ENCODE measurements at regions not wholly inside any gene's neighbourhood (a gene's known extent, or its start where the extent isn't known, plus 50 kb on each side); places are given as distances from the start of the nearest gene placed in this dataset.

DNA sequence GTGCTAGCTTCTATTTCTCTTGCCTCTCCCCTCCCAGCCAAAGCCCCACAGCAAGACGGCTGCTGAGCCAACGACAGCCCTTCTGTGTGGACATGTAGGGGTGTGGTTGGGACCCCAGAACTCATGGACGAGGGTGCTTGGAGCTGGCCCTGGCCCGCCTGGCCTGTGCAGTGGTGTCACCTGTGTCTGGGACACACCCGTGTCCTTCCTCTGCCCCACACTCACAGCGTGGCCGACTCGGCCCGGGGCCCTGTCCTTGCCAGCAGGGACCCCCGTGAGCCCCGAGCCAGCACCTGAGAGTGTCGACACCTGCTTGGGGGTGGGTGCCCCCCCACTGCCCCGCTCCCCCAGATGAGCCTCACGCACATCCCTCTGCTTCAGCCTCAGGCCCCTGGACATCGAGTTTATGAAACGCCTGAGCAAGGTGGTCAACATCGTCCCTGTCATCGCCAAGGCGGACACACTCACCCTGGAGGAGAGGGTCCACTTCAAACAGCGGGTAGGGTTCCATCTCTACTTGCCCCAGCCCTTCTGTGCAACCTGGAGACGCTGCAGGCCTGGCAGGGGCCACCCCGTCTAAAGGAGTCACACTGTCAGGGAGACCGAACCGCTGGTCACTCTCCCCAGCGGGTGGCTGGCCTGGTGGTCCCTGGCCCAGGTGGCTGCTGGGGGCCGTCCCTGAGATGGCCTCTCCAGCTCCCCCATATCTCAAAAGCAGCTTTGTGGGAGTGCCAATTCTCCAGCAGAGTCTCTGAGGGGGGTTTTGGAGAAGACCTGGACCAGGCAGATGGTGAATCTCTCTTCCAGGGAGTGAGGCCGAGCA, 349.8 kb downstream of the SEC14L1 start:
- FAIRE-seq: no peak
- peak; percentile 9 for DNase-seq (ENCODE audit: insufficient read length, low spot score)
- no peak for TF ChIP-seq POU2F2 (IDR thresholded peaks at IDR 0.05; ENCODE audit: low read depth, low read length)
- no peak for TF ChIP-seq PAX5 (IDR thresholded peaks at IDR 0.05; ENCODE audit: insufficient read depth, low read length, severe bottlenecking)
- TF ChIP-seq POLR2A (IDR thresholded peaks at IDR 0.05; ENCODE audit: low read depth, low read length): no peak
- TF ChIP-seq POLR2AphosphoS5 (IDR thresholded peaks at IDR 0.05; ENCODE audit: low read depth, low read length): no peak
- no peak for TF ChIP-seq SPI1 (IDR thresholded peaks at IDR 0.05; ENCODE audit: low read depth, low read length)
- no peak for TF ChIP-seq TAF1 (IDR thresholded peaks at IDR 0.05; ENCODE audit: low read depth, low read length)

DNA sequence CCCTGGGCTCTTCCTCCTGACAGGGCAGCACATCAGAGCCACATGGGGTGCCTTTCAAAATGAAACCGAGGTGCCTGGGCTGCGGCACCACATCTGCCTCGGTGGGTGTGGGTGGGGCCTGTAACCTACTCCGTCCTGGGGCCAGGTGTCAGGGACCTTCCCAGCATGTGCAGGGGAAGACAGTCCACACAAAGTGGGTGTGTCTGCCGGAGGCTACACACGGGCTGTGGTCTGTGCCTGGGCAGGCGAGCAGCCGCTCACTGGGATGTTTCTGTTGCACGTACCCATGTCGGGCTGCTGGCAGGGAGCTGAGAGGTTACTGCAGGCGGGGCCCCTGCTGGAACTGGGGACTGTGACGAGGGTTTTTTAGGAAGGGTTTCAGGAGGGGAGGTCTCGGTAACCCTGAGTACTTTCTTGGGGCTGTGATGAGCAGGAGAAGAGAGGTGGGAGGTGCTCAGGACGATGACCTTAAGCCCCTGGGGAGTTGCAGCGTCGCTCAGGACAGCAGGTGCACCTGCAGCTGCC, 351.2 kb downstream of the SEC14L1 start:
- no peak for TF ChIP-seq PAX5 (IDR thresholded peaks at IDR 0.05; ENCODE audit: insufficient read depth, low read length, severe bottlenecking)
- no peak for TF ChIP-seq SPI1 (IDR thresholded peaks at IDR 0.05; ENCODE audit: low read depth, low read length)
- TF ChIP-seq POLR2AphosphoS5 (IDR thresholded peaks at IDR 0.05; ENCODE audit: low read depth, low read length): no peak
- TF ChIP-seq POU2F2 (IDR thresholded peaks at IDR 0.05; ENCODE audit: low read depth, low read length): no peak
- TF ChIP-seq TAF1 (IDR thresholded peaks at IDR 0.05; ENCODE audit: low read depth, low read length): no peak
- TF ChIP-seq POLR2A (IDR thresholded peaks at IDR 0.05; ENCODE audit: low read depth, low read length): no peak
- peak; percentile 86 for FAIRE-seq
- peak; percentile 59 for DNase-seq (ENCODE audit: insufficient read length, low spot score)

DNA sequence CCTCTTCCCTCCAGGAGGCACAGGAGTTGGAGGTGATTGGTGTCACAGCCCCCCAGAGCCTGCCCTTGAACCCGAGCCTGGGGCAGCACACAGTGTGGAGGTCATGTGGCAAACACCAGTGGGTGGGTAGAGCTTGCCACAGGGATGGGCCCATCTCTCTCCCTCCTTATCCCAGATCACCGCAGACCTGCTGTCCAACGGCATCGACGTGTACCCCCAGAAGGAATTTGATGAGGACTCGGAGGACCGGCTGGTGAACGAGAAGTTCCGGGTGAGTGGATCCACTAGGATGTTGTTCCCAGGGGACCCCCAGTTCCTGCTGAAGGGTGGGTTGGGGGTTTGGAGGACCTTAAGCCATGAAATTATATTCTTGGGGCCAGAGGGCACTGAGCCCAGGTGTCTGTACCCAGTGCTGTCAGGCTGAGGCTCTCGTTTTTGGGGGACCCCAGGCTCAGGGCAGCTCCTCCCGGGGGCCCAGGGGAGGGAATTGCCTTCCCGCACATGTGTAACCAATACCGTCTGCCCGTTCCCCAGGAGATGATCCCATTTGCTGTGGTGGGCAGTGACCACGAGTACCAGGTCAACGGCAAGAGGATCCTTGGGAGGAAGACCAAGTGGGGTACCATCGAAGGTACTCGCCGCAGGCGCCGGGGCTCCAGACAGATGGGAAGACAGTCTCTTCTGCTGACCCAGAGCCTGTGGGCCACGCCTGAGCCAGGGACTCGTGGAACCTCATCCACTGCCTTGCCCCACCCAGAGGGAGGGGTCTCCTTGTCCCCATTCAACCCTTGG, 351.9 kb downstream of the SEC14L1 start:
- DNase-seq (ENCODE audit: insufficient read length, low spot score) (peak; percentile 7), FAIRE-seq (no peak)
- TF ChIP-seq SPI1 (IDR thresholded peaks at IDR 0.05; ENCODE audit: low read depth, low read length): no peak

- DNase-seq (ENCODE audit: insufficient read length, low spot score): no peak
- no peak for FAIRE-seq
- no peak for TF ChIP-seq SPI1 (IDR thresholded peaks at IDR 0.05; ENCODE audit: low read depth, low read length)
- no peak for TF ChIP-seq TAF1 (IDR thresholded peaks at IDR 0.05; ENCODE audit: low read depth, low read length)
- no peak for TF ChIP-seq POU2F2 (IDR thresholded peaks at IDR 0.05; ENCODE audit: low read depth, low read length)
- no peak for TF ChIP-seq PAX5 (IDR thresholded peaks at IDR 0.05; ENCODE audit: insufficient read depth, low read length, severe bottlenecking)
- TF ChIP-seq POLR2AphosphoS5 (IDR thresholded peaks at IDR 0.05; ENCODE audit: low read depth, low read length): no peak
- no peak for TF ChIP-seq POLR2A (IDR thresholded peaks at IDR 0.05; ENCODE audit: low read depth, low read length)
Observed at GRCh38 chr17:77493238-77493820, 352.6 kb downstream of the SEC14L1 start.

DNA sequence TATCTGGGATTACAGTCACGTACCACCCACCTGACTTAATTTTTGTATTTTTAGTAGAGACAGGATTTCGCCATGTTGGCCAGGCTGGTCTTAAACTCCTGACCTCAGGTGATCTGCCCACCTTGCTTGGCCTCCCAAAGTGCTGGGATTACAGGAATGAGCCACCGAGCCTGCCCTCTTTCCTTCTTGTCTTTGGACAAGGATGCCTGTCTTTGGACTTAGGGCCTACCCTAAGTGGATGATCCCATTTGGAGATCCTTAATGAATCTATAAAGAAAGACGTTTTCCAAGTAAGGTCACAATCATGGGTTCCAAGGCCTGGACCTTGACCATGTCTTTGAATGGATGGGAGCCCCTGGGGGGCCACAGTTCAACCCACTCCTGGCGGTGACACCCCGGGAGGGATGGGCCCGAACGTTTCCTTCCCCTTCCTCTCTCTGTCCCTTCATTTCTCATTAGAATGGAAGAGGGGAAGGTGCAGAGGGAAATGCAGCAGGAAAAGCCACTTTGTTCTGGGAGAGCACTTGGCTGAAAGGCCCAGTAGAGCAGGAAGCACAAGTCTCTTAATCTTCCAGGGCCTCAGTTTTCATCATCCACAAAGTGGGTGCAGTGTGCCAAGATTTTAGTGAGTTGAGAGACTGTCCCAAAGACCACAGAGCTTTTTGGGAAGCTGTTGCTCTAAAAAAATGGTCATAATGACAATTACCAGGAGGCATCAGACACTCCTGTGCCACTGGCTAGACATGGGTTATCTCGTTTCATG, 353.3 kb downstream of the SEC14L1 start:
- DNase-seq (ENCODE audit: insufficient read length, low spot score): peak; percentile 4
- TF ChIP-seq POLR2AphosphoS5 (IDR thresholded peaks at IDR 0.05; ENCODE audit: low read depth, low read length): no peak
- no peak for TF ChIP-seq TAF1 (IDR thresholded peaks at IDR 0.05; ENCODE audit: low read depth, low read length)
- TF ChIP-seq POLR2A (IDR thresholded peaks at IDR 0.05; ENCODE audit: low read depth, low read length): no peak
- no peak for TF ChIP-seq PAX5 (IDR thresholded peaks at IDR 0.05; ENCODE audit: insufficient read depth, low read length, severe bottlenecking)
- TF ChIP-seq SPI1 (IDR thresholded peaks at IDR 0.05; ENCODE audit: low read depth, low read length): no peak
- TF ChIP-seq POU2F2 (IDR thresholded peaks at IDR 0.05; ENCODE audit: low read depth, low read length): no peak
- no peak for FAIRE-seq

DNA sequence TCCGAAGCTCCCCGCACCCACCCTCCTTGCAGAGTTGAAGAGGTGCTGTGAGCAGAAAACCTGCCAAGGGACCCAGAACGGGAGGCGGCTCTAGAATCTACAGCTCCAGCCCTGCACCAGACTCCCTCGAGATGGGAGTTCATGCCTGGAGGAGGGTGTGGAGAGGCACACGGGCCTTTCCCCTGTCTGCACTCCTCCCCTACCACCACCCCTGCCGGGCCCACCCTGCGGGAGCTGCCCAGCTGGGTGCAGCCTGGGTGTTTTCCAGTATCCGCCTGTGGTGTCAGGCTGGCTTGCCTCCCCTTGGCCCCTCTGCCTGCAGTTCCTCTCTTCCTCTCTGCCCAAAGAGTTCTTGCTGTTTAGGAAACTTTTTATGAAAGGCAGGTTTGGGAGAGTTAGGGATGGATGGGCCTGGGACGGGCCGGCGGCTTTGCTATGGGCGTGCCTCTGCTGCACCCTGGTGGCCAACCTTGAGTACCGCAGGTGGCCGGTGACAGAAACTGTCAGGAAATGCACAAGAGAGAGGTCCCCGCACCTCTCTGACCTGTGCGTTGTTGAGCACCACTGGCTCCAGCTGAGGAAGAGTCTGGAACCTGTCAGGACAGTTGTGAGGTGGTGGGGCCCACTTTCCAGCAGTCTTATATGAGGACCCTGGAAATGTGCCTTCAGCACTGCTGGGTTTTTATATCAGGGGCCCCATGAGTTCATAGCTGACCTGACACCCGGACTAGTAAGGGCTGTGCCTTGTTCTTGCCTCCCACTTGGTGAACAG, 354.1 kb downstream of the SEC14L1 start:
- DNase-seq (ENCODE audit: insufficient read length, low spot score) (peak; percentile 82), FAIRE-seq (peak; percentile 97)
- TF ChIP-seq POLR2A (IDR thresholded peaks at IDR 0.05; ENCODE audit: low read depth, low read length) (no peak), POLR2AphosphoS5 (IDR thresholded peaks at IDR 0.05; ENCODE audit: low read depth, low read length) (0 out of 2 replicates have a peak, but pooled peaks have one; percentile 7), SPI1 (IDR thresholded peaks at IDR 0.05; ENCODE audit: low read depth, low read length) (no peak), PAX5 (IDR thresholded peaks at IDR 0.05; ENCODE audit: insufficient read depth, low read length, severe bottlenecking) (peak; percentile 14), TAF1 (IDR thresholded peaks at IDR 0.05; ENCODE audit: low read depth, low read length) (no peak), POU2F2 (IDR thresholded peaks at IDR 0.05; ENCODE audit: low read depth, low read length) (no peak)

DNA sequence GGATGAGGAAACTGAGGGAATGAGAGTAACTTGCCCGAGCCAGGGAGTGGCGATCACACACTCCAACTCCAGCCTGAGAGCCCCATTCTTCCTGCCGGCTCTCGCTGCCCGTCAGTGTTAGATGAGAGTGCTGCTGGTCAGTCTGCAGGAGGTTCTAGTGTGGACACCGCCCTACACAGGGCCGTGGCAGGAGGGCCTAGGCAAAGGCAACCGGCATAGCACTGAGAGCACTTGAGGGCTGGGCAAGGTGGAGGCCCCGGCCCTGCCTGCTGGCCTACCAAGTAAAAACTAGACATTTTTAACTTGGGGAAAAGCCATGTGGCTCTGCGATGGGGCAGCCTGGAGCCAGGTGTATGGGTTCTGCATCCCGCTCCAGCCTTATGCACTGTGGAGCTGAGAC, 354.8 kb downstream of the SEC14L1 start:
- DNase-seq (ENCODE audit: insufficient read length, low spot score) (no peak), FAIRE-seq (no peak)
- TF ChIP-seq POLR2AphosphoS5 (IDR thresholded peaks at IDR 0.05; ENCODE audit: low read depth, low read length) (no peak), PAX5 (IDR thresholded peaks at IDR 0.05; ENCODE audit: insufficient read depth, low read length, severe bottlenecking) (no peak), SPI1 (IDR thresholded peaks at IDR 0.05; ENCODE audit: low read depth, low read length) (no peak), POU2F2 (IDR thresholded peaks at IDR 0.05; ENCODE audit: low read depth, low read length) (no peak)

DNA sequence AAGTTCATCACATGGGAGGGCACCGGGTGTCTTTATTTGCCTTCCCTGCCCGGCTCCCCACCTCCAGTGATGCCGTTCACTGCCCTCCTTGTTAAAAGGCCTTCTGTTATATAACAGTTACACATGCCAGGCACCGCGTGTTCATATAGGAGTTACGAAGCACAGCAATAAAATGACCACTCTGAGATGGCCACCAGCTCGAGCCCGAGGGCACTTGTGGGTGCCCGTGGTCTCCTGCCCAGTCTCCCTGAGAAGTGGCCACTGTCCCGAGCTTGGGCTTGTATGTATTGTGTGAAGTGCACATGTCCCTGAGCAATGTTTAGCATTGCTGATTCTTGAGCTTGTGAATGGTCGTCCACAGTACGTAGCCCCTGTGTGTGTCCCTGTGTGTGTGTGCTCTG, 355.6 kb downstream of the SEC14L1 start:
- no peak for DNase-seq (ENCODE audit: insufficient read length, low spot score)
- no peak for FAIRE-seq
- TF ChIP-seq TAF1 (IDR thresholded peaks at IDR 0.05; ENCODE audit: low read depth, low read length) (no peak), POLR2A (IDR thresholded peaks at IDR 0.05; ENCODE audit: low read depth, low read length) (no peak), PAX5 (IDR thresholded peaks at IDR 0.05; ENCODE audit: insufficient read depth, low read length, severe bottlenecking) (no peak), POU2F2 (IDR thresholded peaks at IDR 0.05; ENCODE audit: low read depth, low read length) (no peak), SPI1 (IDR thresholded peaks at IDR 0.05; ENCODE audit: low read depth, low read length) (no peak), POLR2AphosphoS5 (IDR thresholded peaks at IDR 0.05; ENCODE audit: low read depth, low read length) (no peak)
